Smooth muscle cell (in vitro differentiated cells): ENCODE measurements at regions not wholly inside any gene's neighbourhood (a gene's known extent, or its start where the extent isn't known, plus 50 kb on each side); places are given as distances from the start of the nearest gene placed in this dataset.

Experiments used
- DNase-seq: peaks from one replicate; lab custom pipeline; 2025; ENCODE audit not compliant: unreplicated experiment; lab: John Stamatoyannopoulos, UW
- H2AFZ ChIP-seq: fragments of 200-600 bp; sonication (generic); 2 replicates; pipeline ENCODE4 v1.6.0; 2016; ENCODE audit warnings: antibody characterized with exemption, low read depth, mild to moderate bottlenecking
- H3F3A ChIP-seq: fragments of 200-600 bp; sonication (generic); 2 replicates; pipeline ENCODE4 v1.6.0; 2017; ENCODE audit warnings: antibody characterized with exemption, low read depth
- H3K27ac ChIP-seq: fragments of 200-600 bp; sonication (generic); 2 replicates; pipeline ENCODE4 v1.5.1; 2016; ENCODE audit warnings: low read depth, mild to moderate bottlenecking
- H3K27me3 ChIP-seq: fragments of 200-600 bp; sonication (generic); 2 replicates; pipeline ENCODE4 v1.6.1; 2016; ENCODE audit warnings: low read depth, mild to moderate bottlenecking
- H3K36me3 ChIP-seq: fragments of 200-600 bp; sonication (generic); 2 replicates; pipeline ENCODE4 v1.5.1; 2016; ENCODE audit warnings: low read depth
- H3K4me1 ChIP-seq: fragments of 200-600 bp; sonication (generic); 2 replicates; pipeline ENCODE4 v1.5.1; 2016; ENCODE audit warnings: low read depth
- H3K4me2 ChIP-seq: fragments of 200-600 bp; sonication (generic); 2 replicates; pipeline ENCODE4 v1.6.0; 2016; ENCODE audit warnings: mild to moderate bottlenecking
- H3K4me3 ChIP-seq: fragments of 200-600 bp; sonication (generic); 2 replicates; pipeline ENCODE4 v1.5.1; 2016; ENCODE audit warnings: mild to moderate bottlenecking
- H3K79me2 ChIP-seq: fragments of 200-600 bp; sonication (generic); 2 replicates; pipeline ENCODE4 v1.6.0; 2016; ENCODE audit warnings: low read depth, mild to moderate bottlenecking
- H3K9ac ChIP-seq: fragments of 200-600 bp; sonication (generic); 2 replicates; pipeline ENCODE4 v1.6.0; 2016; ENCODE audit warnings: low read depth
- H3K9me3 ChIP-seq: fragments of 200-600 bp; sonication (generic); replicated peaks from 2 replicates; pipeline ENCODE4 v1.5.1; 2016; ENCODE audit warnings: low read depth
- H4K20me1 ChIP-seq: fragments of 200-600 bp; sonication (generic); 2 replicates; pipeline ENCODE4 v1.6.0; 2016; ENCODE audit warnings: low read depth
- WGBS: methylation state at CpG from one replicate; pipeline ENCODE4 v1.1.7; 2016; ENCODE audit warnings: low lambda C conversion rate; 5-methylcytosine and 5-hydroxymethylcytosine counted together
- TF ChIP-seq, protein P1 (sequence below): fragments of 200-600 bp; sonication (generic); IDR thresholded peaks from 2 replicates; pipeline ENCODE4 v1.5.1; 2017; ENCODE audit warnings: borderline replicate concordance, mild to moderate bottlenecking, antibody characterized with exemption; ENCODE audit not compliant: insufficient read depth, poor library complexity, severe bottlenecking

DNA sequence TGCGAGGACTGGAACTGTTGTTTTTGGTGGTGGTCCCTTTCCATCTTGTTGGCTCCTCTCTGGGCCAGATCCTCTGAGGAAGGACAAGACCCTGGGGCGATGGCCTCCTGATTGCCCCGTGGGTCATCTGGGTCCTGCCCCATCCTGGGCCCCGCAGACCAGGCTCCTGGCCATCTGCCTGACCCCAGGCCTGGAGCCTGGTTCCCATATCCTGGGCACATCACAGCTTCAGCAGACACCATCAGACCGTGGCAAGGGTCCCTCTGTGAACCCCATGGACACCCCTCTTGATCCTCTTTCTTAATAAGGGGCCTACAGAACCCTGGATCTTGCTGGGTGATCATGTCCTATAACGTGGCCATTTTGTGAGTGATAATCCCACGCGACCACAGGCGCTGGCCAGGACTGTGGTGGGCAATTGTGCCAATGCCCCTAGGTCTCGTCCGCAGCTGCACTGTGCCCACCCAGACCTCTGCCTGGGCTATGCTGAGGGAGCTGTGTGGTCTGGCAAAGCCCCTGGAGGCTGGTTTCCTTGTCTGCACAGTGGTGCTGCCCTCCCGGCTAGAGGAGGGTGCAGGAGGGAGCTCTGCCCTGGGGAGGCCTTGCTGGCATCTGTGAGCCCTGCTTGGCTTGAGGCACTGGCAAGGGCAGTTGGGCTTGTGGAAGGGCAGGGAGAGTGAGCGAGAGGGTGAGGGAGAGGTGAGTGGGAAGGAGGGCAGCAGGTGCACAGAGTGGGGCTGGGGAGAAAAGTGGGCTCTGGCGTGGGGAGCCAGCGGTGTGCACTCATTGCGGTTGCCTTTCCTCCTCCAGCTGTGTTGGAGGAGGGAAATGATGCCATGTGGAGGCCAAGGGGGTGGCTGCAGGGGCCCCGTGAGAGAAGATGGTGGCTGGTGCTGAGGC lies 53.1 kb upstream of the PRR23E start:
- peaks cover 8% of the 10 kb centered on the region for H3K27me3 ChIP-seq
- WGBS = 94% methylated on average over 17 of the region's 17 CpGs
- H3K4me3 ChIP-seq = no peak overlapping the region
- H3K4me2 ChIP-seq = no peak overlapping the region
- H3K27ac ChIP-seq = no peak overlapping the region
- peaks cover 11% of the 10 kb centered on the region for H3K4me1 ChIP-seq
- no peaks in the 10 kb centered on the region for H3K79me2 ChIP-seq
- no peaks in the 10 kb centered on the region for H3K36me3 ChIP-seq
- no peaks in the 10 kb centered on the region for H3K9me3 ChIP-seq
- no peak overlapping the region for H3K9ac ChIP-seq
- no peaks in the 10 kb centered on the region for H4K20me1 ChIP-seq
- no peak overlapping the region for H2AFZ ChIP-seq
- TF ChIP-seq, protein P1, sequence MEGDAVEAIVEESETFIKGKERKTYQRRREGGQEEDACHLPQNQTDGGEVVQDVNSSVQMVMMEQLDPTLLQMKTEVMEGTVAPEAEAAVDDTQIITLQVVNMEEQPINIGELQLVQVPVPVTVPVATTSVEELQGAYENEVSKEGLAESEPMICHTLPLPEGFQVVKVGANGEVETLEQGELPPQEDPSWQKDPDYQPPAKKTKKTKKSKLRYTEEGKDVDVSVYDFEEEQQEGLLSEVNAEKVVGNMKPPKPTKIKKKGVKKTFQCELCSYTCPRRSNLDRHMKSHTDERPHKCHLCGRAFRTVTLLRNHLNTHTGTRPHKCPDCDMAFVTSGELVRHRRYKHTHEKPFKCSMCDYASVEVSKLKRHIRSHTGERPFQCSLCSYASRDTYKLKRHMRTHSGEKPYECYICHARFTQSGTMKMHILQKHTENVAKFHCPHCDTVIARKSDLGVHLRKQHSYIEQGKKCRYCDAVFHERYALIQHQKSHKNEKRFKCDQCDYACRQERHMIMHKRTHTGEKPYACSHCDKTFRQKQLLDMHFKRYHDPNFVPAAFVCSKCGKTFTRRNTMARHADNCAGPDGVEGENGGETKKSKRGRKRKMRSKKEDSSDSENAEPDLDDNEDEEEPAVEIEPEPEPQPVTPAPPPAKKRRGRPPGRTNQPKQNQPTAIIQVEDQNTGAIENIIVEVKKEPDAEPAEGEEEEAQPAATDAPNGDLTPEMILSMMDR = no peak
- no peak for DNase-seq
- peaks cover 2% of the 10 kb centered on the region for H3F3A ChIP-seq

DNA sequence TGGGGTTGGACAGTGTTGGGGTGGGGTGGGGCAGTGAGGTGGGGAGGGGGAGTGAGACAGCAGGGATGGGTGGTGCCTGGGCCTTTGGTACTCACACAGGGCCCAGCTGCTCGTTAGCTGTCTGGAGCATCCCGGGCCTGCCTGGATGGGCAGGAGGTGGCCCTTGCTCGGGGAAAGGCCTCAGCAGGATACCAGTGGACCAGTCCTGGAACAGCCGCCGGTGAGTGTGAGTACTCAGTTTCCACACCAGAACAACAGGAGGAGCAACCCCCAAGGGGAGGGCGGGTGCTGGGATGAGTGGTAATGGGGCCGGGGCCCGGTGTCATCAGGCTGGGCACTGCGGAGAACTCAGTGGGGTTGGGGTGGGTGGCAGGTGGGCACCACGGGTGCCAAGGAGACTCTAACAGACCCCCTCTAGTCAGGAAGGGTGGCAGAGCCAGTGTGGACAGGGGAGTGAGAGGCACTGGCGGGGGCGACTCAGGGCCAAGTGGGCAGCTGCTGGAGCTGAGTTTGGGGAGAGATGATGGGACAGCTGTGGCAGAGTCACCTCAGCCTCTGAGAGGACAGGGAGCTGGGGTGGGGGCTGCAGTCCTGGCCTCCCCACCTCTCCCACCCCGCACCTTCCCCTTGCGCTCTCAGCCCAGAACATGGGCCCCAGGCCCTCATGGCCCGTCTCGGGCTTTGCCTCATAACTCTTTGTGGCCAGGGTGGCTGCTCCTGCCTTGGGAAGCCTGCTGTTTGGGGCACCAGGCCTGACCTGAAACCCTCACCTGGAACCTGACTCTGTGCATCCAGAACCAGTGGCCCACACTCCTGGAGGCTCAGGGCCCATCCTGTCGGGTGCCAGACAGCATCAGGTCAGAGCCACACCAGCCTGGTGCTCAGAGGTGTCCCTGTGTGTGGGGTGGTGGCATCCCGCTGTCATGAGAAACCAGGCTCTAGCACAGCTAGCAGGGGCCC lies 52.1 kb upstream of the PRR23E start:
- Histone ChIP-seq H3K36me3 (no peaks in the 10 kb centered on the region), H3K9me3 (no peaks in the 10 kb centered on the region), H3K27ac (no peak overlapping the region), H4K20me1 (no peaks in the 10 kb centered on the region), H3K4me3 (no peak overlapping the region), H3F3A (no peaks in the 10 kb centered on the region), H3K4me2 (no peak overlapping the region), H3K27me3 (peaks cover 6% of the 10 kb centered on the region), H3K79me2 (no peaks in the 10 kb centered on the region), H3K4me1 (peaks cover 2% of the 10 kb centered on the region), H2AFZ (no peak overlapping the region), H3K9ac (no peak overlapping the region)
- DNase-seq = no peak
- 90% methylated on average over 18 of the region's 18 CpGs for WGBS
- TF ChIP-seq, protein P1 = no peak

DNA sequence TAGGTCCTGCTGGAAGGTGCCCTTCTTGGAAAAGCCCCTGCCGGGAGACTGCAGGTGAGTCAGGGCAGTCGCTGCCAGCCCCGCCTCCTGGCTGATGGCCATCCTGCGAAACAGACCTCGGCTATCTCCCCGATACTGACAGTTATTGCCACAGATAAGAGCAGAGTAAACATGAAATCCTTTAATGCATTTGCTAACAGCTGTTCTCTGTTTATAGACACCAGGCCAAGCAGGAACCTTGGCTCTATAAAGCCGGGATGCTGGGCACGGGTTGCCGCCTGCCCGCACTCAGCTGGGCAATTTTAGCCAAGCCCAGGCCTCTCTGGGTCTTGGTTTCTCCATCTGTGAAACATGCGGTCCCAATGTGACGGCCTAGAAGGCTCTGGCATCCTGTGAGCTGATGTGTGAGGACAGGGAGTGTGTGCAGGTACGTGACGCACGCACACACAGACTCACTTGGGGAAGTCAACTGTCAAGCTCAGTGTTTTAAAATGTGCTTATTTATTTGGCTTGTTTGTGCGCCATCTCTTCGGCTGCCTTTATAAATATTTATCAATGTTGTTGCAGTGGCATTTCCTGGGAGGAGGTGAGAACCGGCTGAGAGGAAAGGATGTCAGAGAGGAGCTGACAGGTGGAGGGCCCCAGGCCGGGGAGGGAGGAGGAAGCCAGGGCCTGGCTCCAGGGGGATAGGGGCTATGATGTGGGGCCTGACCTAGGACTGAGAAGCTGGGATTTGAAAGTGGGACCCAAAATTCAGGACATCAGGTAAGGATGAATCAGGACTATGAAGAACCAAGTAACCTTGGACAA lies 50.8 kb upstream of the PRR23E start:
- H3K4me2 ChIP-seq = no peak overlapping the region
- no peak for DNase-seq
- H3K27ac ChIP-seq = no peak overlapping the region
- TF ChIP-seq, protein P1 = no peak
- no peak overlapping the region for H3K9ac ChIP-seq
- H3K27me3 ChIP-seq = no peaks in the 10 kb centered on the region
- no peaks in the 10 kb centered on the region for H3K79me2 ChIP-seq
- no peaks in the 10 kb centered on the region for H3F3A ChIP-seq
- no peaks in the 10 kb centered on the region for H3K9me3 ChIP-seq
- H4K20me1 ChIP-seq = no peaks in the 10 kb centered on the region
- no peaks in the 10 kb centered on the region for H3K36me3 ChIP-seq
- no peak overlapping the region for H3K4me3 ChIP-seq
- H2AFZ ChIP-seq = no peak overlapping the region
- H3K4me1 ChIP-seq = no peaks in the 10 kb centered on the region
- 52% methylated on average over 19 of the region's 19 CpGs for WGBS
